ENCODE measurements at regions not wholly inside any gene's neighbourhood (a gene's known extent, or its start where the extent isn't known, plus 50 kb on each side); places are given as distances from the start of the nearest gene placed in this dataset.

DNA sequence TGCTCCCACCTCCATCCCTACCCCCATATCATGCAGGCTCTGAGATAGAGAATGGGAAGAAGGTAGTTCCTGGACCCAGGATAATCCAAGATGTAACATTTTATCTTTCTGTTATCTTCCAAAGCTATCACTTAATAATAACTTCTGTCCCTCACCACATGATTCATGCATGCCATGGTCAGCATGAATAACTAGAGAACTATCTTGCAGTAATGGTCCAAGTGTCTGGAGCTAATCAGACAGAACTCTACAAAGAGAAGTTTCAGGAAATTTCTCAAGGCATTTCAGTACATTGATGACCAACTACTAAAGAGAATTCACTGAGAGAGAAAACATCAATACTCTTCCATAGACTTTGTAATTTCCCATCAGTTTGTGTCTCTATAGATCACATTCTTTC lies 1469.7 kb upstream of the PIK3C3 start:
- no peak for DNase-seq
- intact Hi-C loops (cut with DNase I): no loop called here
- H3K27ac ChIP-seq: no peak overlapping the region
- TF ChIP-seq, protein P1, sequence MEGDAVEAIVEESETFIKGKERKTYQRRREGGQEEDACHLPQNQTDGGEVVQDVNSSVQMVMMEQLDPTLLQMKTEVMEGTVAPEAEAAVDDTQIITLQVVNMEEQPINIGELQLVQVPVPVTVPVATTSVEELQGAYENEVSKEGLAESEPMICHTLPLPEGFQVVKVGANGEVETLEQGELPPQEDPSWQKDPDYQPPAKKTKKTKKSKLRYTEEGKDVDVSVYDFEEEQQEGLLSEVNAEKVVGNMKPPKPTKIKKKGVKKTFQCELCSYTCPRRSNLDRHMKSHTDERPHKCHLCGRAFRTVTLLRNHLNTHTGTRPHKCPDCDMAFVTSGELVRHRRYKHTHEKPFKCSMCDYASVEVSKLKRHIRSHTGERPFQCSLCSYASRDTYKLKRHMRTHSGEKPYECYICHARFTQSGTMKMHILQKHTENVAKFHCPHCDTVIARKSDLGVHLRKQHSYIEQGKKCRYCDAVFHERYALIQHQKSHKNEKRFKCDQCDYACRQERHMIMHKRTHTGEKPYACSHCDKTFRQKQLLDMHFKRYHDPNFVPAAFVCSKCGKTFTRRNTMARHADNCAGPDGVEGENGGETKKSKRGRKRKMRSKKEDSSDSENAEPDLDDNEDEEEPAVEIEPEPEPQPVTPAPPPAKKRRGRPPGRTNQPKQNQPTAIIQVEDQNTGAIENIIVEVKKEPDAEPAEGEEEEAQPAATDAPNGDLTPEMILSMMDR (IDR thresholded peaks at IDR 0.05): no peak
- TF ChIP-seq EP300 (IDR thresholded peaks at IDR 0.05) (no peak), POLR2A (IDR thresholded peaks at IDR 0.05) (no peak)
- no peaks in the 10 kb centered on the region for H3K4me1 ChIP-seq (ENCODE audit: insufficient read depth)
- H3K9me3 ChIP-seq: no peaks in the 10 kb centered on the region
- no peaks in the 10 kb centered on the region for H3K36me3 ChIP-seq
- H3K4me3 ChIP-seq: no peak overlapping the region
- peaks cover 3% of the 10 kb centered on the region for H3K27me3 ChIP-seq

DNA sequence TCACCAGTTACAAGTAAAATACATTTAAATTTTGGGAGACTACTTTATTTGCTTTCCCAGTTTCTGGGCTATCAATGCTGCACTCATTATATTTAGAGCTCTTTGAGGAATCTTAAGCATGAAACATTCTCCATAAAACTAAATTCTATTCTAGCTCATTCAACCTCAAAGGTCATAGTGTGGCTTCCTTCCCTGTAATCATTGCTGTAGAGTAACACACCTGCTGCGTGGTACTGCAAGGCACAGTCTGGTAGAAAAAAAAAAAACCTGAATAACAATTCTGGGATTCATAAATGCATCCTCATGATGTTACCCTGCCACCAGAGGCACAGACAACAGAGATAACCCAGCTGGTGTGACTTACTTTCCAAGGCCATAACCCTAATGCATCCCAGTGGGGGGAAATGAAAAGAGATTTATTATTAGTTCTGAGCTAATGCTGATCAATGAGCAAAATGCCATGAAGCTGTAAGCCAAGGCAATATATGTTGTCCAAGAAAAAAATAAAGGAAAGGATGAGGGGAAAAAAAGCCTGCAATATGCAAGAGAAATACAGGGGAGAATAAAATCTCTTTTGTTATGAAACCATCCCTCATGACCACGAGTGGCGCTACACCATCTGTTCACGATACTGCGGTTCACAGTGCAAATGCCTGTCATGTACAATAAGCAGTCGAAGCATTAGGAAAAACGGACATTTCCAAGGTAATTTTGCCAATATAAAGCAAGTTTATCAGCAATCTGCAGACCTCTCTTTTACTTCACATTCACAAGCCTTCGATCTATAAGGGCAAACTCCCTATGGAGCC lies 1481.6 kb upstream of the PIK3C3 start:
- DNase-seq: no peak
- Histone ChIP-seq H3K27ac (no peak overlapping the region), H3K9me3 (no peaks in the 10 kb centered on the region), H3K4me1 (ENCODE audit: insufficient read depth) (no peaks in the 10 kb centered on the region), H3K27me3 (no peaks in the 10 kb centered on the region), H3K36me3 (no peaks in the 10 kb centered on the region), H3K4me3 (no peak overlapping the region)
- TF ChIP-seq, protein P1 (IDR thresholded peaks at IDR 0.05): no peak
- TF ChIP-seq EP300 (IDR thresholded peaks at IDR 0.05) (no peak), POLR2A (IDR thresholded peaks at IDR 0.05) (no peak)
- 74 to 77% (median 74%) methylated on average over 8 of the region's 8 CpGs for WGBS, 3 donors
- intact Hi-C loops (cut with DNase I): no loop called here

DNA sequence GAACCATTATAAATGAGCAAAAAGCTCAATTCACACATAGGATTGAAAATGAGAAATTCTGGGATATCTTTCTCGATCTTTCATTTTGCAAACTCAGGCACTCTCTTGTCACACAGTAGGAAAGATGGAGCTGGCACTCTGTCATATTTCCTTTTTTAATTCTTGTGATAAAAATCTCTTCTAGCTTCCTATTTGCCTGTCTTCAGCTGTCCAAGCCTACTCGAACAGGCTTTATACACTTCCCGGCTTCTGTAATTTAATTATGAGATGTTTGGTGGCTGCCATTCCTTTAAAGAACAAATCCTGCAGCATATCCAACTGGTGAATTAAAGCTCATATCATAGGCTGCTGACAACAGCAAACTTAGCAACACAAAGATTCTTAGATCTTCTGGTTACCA lies 1484.3 kb upstream of the PIK3C3 start:
- Histone ChIP-seq H3K4me1 (ENCODE audit: insufficient read depth) (no peaks in the 10 kb centered on the region), H3K36me3 (no peaks in the 10 kb centered on the region), H3K9me3 (no peaks in the 10 kb centered on the region), H3K4me3 (no peak overlapping the region), H3K27ac (no peak overlapping the region), H3K27me3 (no peaks in the 10 kb centered on the region)
- WGBS, 3 donors: 85 to 92% (median 88%) methylated on average over 3 of the region's 3 CpGs
- no peak for DNase-seq
- intact Hi-C loops (cut with DNase I): no loop called here
- TF ChIP-seq EP300 (IDR thresholded peaks at IDR 0.05): no peak
- TF ChIP-seq, protein P1 (IDR thresholded peaks at IDR 0.05): no peak
- no peak for TF ChIP-seq POLR2A (IDR thresholded peaks at IDR 0.05)

DNA sequence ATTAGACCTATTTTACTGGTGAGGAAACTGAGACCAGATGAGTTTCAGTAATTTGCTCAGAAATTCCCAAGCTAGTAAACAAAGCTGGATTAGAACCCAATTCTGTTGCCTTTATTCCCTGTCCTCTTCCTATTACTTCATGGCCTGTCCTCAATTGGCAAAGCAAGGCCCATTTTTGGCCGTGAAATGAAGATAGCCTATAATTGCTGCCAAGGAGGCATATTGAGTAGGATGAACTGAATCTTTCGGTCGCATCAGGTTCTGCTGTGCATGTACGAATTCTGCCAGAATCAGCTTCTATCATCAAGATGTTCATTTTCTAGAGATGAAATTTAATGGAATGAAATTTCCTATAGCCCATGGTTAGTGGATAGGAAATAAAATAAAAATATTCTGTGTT lies 1485.2 kb upstream of the PIK3C3 start:
- WGBS, 3 donors: 89 to 95% (median 92%) methylated on average over 4 of the region's 4 CpGs
- H3K9me3 ChIP-seq: no peaks in the 10 kb centered on the region
- H3K4me1 ChIP-seq (ENCODE audit: insufficient read depth): no peaks in the 10 kb centered on the region
- H3K4me3 ChIP-seq: no peak overlapping the region
- DNase-seq: no peak
- H3K27ac ChIP-seq: no peak overlapping the region
- H3K27me3 ChIP-seq: no peaks in the 10 kb centered on the region
- H3K36me3 ChIP-seq: no peaks in the 10 kb centered on the region
- intact Hi-C loops (cut with DNase I): no loop called here
- TF ChIP-seq, protein P1 (IDR thresholded peaks at IDR 0.05): no peak
- TF ChIP-seq EP300 (IDR thresholded peaks at IDR 0.05) (no peak), POLR2A (IDR thresholded peaks at IDR 0.05) (no peak)

All from ovary (tissue), 7 donors.